ENCODE measurements at regions not wholly inside any gene's neighbourhood (a gene's known extent, or its start where the extent isn't known, plus 50 kb on each side); places are given as distances from the start of the nearest gene placed in this dataset.

- Mint-ChIP-seq H3K27me3 (ENCODE audit: insufficient read depth) (peaks cover 2% of the 10 kb centered on the region), H3K27ac (no peak overlapping the region), H3K36me3 (ENCODE audit: low read depth) (no peaks in the 10 kb centered on the region), H3K9me3 (no peaks in the 10 kb centered on the region), H3K4me1 (peaks cover 2% of the 10 kb centered on the region), H3K4me3 (no peak overlapping the region)
- no peak for TF ChIP-seq CTCF (conservative IDR thresholded peaks at IDR 0.05)
- Histone ChIP-seq H3K9me3 (ENCODE audit: control insufficient read depth, low read length) (no peaks in the 10 kb centered on the region), H3K9ac (ENCODE audit: extremely low read depth, low read length, poor library complexity, severe bottlenecking) (no peak overlapping the region), H3K27ac (ENCODE audit: low read depth, low read length) (no peak overlapping the region), H3K27me3 (ENCODE audit: control insufficient read depth, insufficient read depth, low read length, poor library complexity, severe bottlenecking) (no peaks in the 10 kb centered on the region), H3K4me3 (ENCODE audit: low read length) (no peak overlapping the region), H3K4me1 (ENCODE audit: control insufficient read depth, insufficient read depth, low read length) (no peaks in the 10 kb centered on the region), H3K36me3 (ENCODE audit: control insufficient read depth, insufficient read depth, low read length) (no peaks in the 10 kb centered on the region)
- no peak for DNase-seq
- WGBS, 2 experiments (ENCODE audit: insufficient coverage in 1 of 2, insufficient read length in 1 of 2), result 94 to 100% methylated on average over 3 of the region's 3 CpGs
Observed at GRCh38 chr9:20217596-20217995, 404.7 kb downstream of the MLLT3 start.

- Mint-ChIP-seq H3K9me3 (no peaks in the 10 kb centered on the region), H3K36me3 (ENCODE audit: low read depth) (no peaks in the 10 kb centered on the region), H3K4me3 (no peak overlapping the region), H3K4me1 (peaks cover 2% of the 10 kb centered on the region), H3K27me3 (ENCODE audit: insufficient read depth) (peaks cover 2% of the 10 kb centered on the region), H3K27ac (no peak overlapping the region)
- Histone ChIP-seq H3K4me3 (ENCODE audit: low read length) (no peak overlapping the region), H3K9me3 (ENCODE audit: control insufficient read depth, low read length) (no peaks in the 10 kb centered on the region), H3K27me3 (ENCODE audit: control insufficient read depth, insufficient read depth, low read length, poor library complexity, severe bottlenecking) (no peaks in the 10 kb centered on the region), H3K4me1 (ENCODE audit: control insufficient read depth, insufficient read depth, low read length) (no peaks in the 10 kb centered on the region), H3K36me3 (ENCODE audit: control insufficient read depth, insufficient read depth, low read length) (no peaks in the 10 kb centered on the region), H3K9ac (ENCODE audit: extremely low read depth, low read length, poor library complexity, severe bottlenecking) (no peak overlapping the region), H3K27ac (ENCODE audit: low read depth, low read length) (no peak overlapping the region)
- no peak for DNase-seq
- no peak for TF ChIP-seq CTCF (conservative IDR thresholded peaks at IDR 0.05)
Observed at GRCh38 chr9:20216438-20216837, 405.9 kb downstream of the MLLT3 start.

GRCh38 chr9:20215552-20215951, 406.7 kb downstream of the MLLT3 start:
- H3K27ac Mint-ChIP-seq, result no peak overlapping the region
- no peaks in the 10 kb centered on the region for H3K9me3 Mint-ChIP-seq
- no peak for DNase-seq
- Histone ChIP-seq H3K27ac (ENCODE audit: low read depth, low read length) (no peak overlapping the region), H3K36me3 (ENCODE audit: control insufficient read depth, insufficient read depth, low read length) (no peaks in the 10 kb centered on the region), H3K9ac (ENCODE audit: extremely low read depth, low read length, poor library complexity, severe bottlenecking) (no peak overlapping the region), H3K4me3 (ENCODE audit: low read length) (no peak overlapping the region), H3K9me3 (ENCODE audit: control insufficient read depth, low read length) (no peaks in the 10 kb centered on the region), H3K27me3 (ENCODE audit: control insufficient read depth, insufficient read depth, low read length, poor library complexity, severe bottlenecking) (no peaks in the 10 kb centered on the region), H3K4me1 (ENCODE audit: control insufficient read depth, insufficient read depth, low read length) (no peaks in the 10 kb centered on the region)
- H3K36me3 Mint-ChIP-seq (ENCODE audit: low read depth), result no peaks in the 10 kb centered on the region
- no peaks in the 10 kb centered on the region for H3K4me1 Mint-ChIP-seq
- no peak for TF ChIP-seq CTCF (conservative IDR thresholded peaks at IDR 0.05)
- WGBS, 2 experiments (ENCODE audit: insufficient coverage in 1 of 2, insufficient read length in 1 of 2), result 90 to 100% methylated on average over 2 of the region's 2 CpGs
- no peak overlapping the region for H3K4me3 Mint-ChIP-seq
- H3K27me3 Mint-ChIP-seq (ENCODE audit: insufficient read depth), result peaks cover 2% of the 10 kb centered on the region

Data from endodermal cell (in vitro differentiated cells).